DND-41 (cell line): ENCODE measurements at regions not wholly inside any gene's neighbourhood (a gene's known extent, or its start where the extent isn't known, plus 50 kb on each side); places are given as distances from the start of the nearest gene placed in this dataset.

Source experiments
- ATAC-seq: fragments of 200-7000 bp; cut with Tn5 transposase; 3 replicates; pipeline ENCODE4 v1.9.1; 2021; ENCODE audit warnings: low read depth; ENCODE audit not compliant: insufficient read depth
- DNase-seq: peaks from one replicate; pipeline ENCODE4 v3.0.0-alpha.2; 2020
- H2AFZ ChIP-seq: 2 replicates; pipeline ENCODE4 v1.6.0; 2012; ENCODE audit warnings: low read depth, low read length
- H3K27ac ChIP-seq: 2 replicates; pipeline ENCODE4 v1.5.1; 2012; ENCODE audit warnings: low read length, inconsistent platforms
- H3K27me3 ChIP-seq: fragments of 200-600 bp; sonication (generic); 2 replicates; pipeline ENCODE4 v1.6.0; 2012; ENCODE audit warnings: low read length, mild to moderate bottlenecking, inconsistent platforms; ENCODE audit not compliant: insufficient read depth, poor library complexity
- H3K36me3 ChIP-seq: 2 replicates; pipeline ENCODE4 v1.5.1; 2012; ENCODE audit warnings: low read length, inconsistent platforms; ENCODE audit not compliant: insufficient read depth
- H3K4me1 ChIP-seq: 2 replicates; pipeline ENCODE4 v1.5.1; 2012; ENCODE audit warnings: mild to moderate bottlenecking, low read length; ENCODE audit not compliant: insufficient read depth
- H3K4me2 ChIP-seq: 2 replicates; pipeline ENCODE4 v1.6.0; 2012; ENCODE audit warnings: mild to moderate bottlenecking, moderate library complexity, low read length, inconsistent platforms; ENCODE audit not compliant: insufficient read depth
- H3K4me3 ChIP-seq, 2 experiments: fragments of 200-600 bp in 1 of 2; shearing (Covaris generic) in 1 of 2; 2 replicates each; pipeline ENCODE4 v1.5.1; 2012 to 2016; ENCODE audit warnings: inconsistent platforms in 2 of 2, low read length in 2 of 2, mild to moderate bottlenecking in 2 of 2, low read depth in 1 of 2, moderate library complexity in 1 of 2
- H3K79me2 ChIP-seq: 2 replicates; pipeline ENCODE4 v1.6.0; 2012; ENCODE audit warnings: low read length, inconsistent platforms; ENCODE audit not compliant: insufficient read depth
- H3K9ac ChIP-seq: 2 replicates; pipeline ENCODE4 v1.6.0; 2012; ENCODE audit warnings: low read depth, mild to moderate bottlenecking, inconsistent platforms, low read length, moderate library complexity
- H3K9me3 ChIP-seq: 2 replicates; pipeline ENCODE4 v1.5.1; 2012; ENCODE audit warnings: low read length, moderate library complexity, mild to moderate bottlenecking, inconsistent platforms; ENCODE audit not compliant: insufficient read depth, severe bottlenecking
- H4K20me1 ChIP-seq: 2 replicates; pipeline ENCODE4 v1.6.0; 2012; ENCODE audit warnings: low read length; ENCODE audit not compliant: insufficient read depth
- CTCF ChIP-seq: IDR thresholded peaks from 2 replicates; pipeline ENCODE4 v1.5.1; 2012; ENCODE audit warnings: borderline replicate concordance, low read length, moderate library complexity, mild to moderate bottlenecking; ENCODE audit not compliant: poor library complexity, severe bottlenecking; ENCODE audit errors: extremely low read depth
- EZH2 ChIP-seq: IDR thresholded peaks from 3 replicates; pipeline ENCODE4 v1.6.1; 2012; ENCODE audit warnings: borderline replicate concordance, low read depth, mild to moderate bottlenecking, moderate library complexity, low read length, inconsistent platforms; ENCODE audit not compliant: severe bottlenecking

DNA sequence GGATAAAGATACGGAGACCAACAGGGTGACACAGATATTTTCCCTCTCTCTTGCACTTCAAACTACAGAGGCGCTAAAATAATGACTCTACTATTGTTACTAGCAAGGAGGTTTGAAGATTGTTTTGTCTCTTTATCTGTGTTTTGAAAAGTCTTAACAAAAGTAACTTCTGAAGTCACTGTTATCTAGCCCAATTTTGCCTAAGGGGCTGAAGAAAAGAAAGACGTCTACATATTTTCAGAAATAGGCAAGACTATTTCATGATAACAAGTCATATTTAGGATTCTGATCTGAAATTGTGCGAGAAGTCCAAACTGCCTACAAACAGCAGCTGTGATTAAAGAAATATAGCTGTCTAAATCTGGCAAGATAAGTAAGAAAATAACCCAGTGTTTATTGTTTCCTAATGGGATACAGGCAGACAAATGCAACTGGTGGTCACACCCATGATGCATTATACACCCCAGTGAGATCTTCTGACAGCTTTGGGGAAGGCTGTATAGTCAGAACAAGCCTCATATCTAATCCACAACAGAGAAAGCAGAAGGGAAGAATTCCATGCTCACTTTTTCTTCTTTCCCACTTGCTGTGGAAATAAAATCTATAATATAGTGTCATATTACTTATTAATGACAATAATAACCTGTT lies 226.9 kb upstream of the ARID2 start:
- no peaks in the 10 kb centered on the region for H3K9me3 ChIP-seq
- no peaks in the 10 kb centered on the region for H3K27me3 ChIP-seq
- ATAC-seq (no peak), DNase-seq (no peak)
- no peaks in the 10 kb centered on the region for H4K20me1 ChIP-seq
- H3K79me2 ChIP-seq = no peaks in the 10 kb centered on the region
- H3K9ac ChIP-seq = no peak overlapping the region
- TF ChIP-seq EZH2 (no peak), CTCF (no peak)
- no peak overlapping the region for H3K4me2 ChIP-seq
- no peaks in the 10 kb centered on the region for H3K36me3 ChIP-seq
- no peak overlapping the region for H3K27ac ChIP-seq
- no peak overlapping the region for H3K4me3 ChIP-seq
- no peak overlapping the region for H2AFZ ChIP-seq
- H3K4me1 ChIP-seq = no peaks in the 10 kb centered on the region

DNA sequence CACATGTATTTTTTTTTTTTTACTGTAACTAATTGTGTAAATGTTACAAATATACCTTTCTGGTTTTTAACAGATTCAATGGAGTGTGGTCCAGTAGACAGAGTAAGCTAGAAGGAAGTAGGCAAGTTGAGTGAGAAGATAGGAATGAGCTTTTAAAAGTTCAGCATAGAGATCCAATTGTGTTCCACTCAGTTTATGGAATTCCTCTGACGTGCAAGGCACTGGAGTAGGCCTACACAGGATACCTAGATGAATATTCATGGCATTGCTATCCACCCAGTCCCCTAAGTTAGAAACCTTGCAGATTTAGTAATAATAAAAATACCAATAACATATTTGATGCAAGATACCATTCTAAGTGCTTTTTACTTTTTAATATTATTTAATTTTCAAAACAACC lies 225.6 kb upstream of the ARID2 start:
- no peaks in the 10 kb centered on the region for H3K36me3 ChIP-seq
- ATAC-seq = no peak
- H3K9me3 ChIP-seq = no peaks in the 10 kb centered on the region
- H3K27ac ChIP-seq = no peak overlapping the region
- no peak overlapping the region for H3K4me2 ChIP-seq
- no peak overlapping the region for H2AFZ ChIP-seq
- no peak for DNase-seq
- H3K4me1 ChIP-seq = no peaks in the 10 kb centered on the region
- H3K9ac ChIP-seq = no peak overlapping the region
- no peak for TF ChIP-seq EZH2
- TF ChIP-seq CTCF = no peak
- no peaks in the 10 kb centered on the region for H3K79me2 ChIP-seq
- no peak overlapping the region for H3K4me3 ChIP-seq
- H3K27me3 ChIP-seq = no peaks in the 10 kb centered on the region
- H4K20me1 ChIP-seq = no peaks in the 10 kb centered on the region

- Histone ChIP-seq H3K27me3 (no peaks in the 10 kb centered on the region), H3K79me2 (no peaks in the 10 kb centered on the region), H3K4me2 (no peak overlapping the region), H3K9ac (no peak overlapping the region), H3K36me3 (no peaks in the 10 kb centered on the region), H2AFZ (no peak overlapping the region), H3K27ac (no peak overlapping the region), H3K4me3 (no peak overlapping the region), H3K9me3 (no peaks in the 10 kb centered on the region), H4K20me1 (no peaks in the 10 kb centered on the region), H3K4me1 (no peaks in the 10 kb centered on the region)
- TF ChIP-seq EZH2 = no peak
- TF ChIP-seq CTCF = no peak
- no peak for DNase-seq
- no peak for ATAC-seq
These were observed 225.0 kb upstream of the ARID2 start for GRCh38 chr12:45504316-45505010.
